ENCODE measurements at regions not wholly inside any gene's neighbourhood (a gene's known extent, or its start where the extent isn't known, plus 50 kb on each side); places are given as distances from the start of the nearest gene placed in this dataset.

GRCh38 chr1:221594576-221594975 lies 147.3 kb downstream of the DUSP10 start:
- TF ChIP-seq EZH2 (IDR thresholded peaks at IDR 0.05; ENCODE audit: low read length): no peak
- TF ChIP-seq, protein P1, sequence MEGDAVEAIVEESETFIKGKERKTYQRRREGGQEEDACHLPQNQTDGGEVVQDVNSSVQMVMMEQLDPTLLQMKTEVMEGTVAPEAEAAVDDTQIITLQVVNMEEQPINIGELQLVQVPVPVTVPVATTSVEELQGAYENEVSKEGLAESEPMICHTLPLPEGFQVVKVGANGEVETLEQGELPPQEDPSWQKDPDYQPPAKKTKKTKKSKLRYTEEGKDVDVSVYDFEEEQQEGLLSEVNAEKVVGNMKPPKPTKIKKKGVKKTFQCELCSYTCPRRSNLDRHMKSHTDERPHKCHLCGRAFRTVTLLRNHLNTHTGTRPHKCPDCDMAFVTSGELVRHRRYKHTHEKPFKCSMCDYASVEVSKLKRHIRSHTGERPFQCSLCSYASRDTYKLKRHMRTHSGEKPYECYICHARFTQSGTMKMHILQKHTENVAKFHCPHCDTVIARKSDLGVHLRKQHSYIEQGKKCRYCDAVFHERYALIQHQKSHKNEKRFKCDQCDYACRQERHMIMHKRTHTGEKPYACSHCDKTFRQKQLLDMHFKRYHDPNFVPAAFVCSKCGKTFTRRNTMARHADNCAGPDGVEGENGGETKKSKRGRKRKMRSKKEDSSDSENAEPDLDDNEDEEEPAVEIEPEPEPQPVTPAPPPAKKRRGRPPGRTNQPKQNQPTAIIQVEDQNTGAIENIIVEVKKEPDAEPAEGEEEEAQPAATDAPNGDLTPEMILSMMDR (optimal IDR thresholded peaks at IDR 0.05 in 1 of 3, IDR thresholded peaks at IDR 0.05 in 1 of 3, conservative IDR thresholded peaks at IDR 0.05 in 1 of 3; ENCODE audit: extremely low read depth in 1 of 3, insufficient read depth in 2 of 3, low read length in 3 of 3): no peak
- Histone ChIP-seq H3K9ac (ENCODE audit: control insufficient read depth, extremely low read depth, insufficient read depth, low read length) (no peak overlapping the region), H3K4me2 (ENCODE audit: control insufficient read depth, extremely low read depth, insufficient read depth, low read depth, low read length) (no peak overlapping the region), H4K20me1 (ENCODE audit: control insufficient read depth, extremely low read depth, insufficient read depth, low read length) (no peaks in the 10 kb centered on the region), H3K9me3 (ENCODE audit: control insufficient read depth, low read depth, low read length) (no peaks in the 10 kb centered on the region), H3K9me1 (ENCODE audit: control insufficient read depth, extremely low read depth, insufficient read depth, low read length) (no peaks in the 10 kb centered on the region), H3K27me3 (ENCODE audit: control insufficient read depth, extremely low read depth, insufficient read depth, low read length) (no peaks in the 10 kb centered on the region), H3K27ac (ENCODE audit: control insufficient read depth, insufficient read depth, low read length) (no peak overlapping the region), H3K36me3 (ENCODE audit: control insufficient read depth in 2 of 2, extremely low read depth in 1 of 2, insufficient read depth in 2 of 2, low read length in 2 of 2) (no peaks in the 10 kb centered on the region), H3K79me2 (ENCODE audit: control insufficient read depth, insufficient read depth, low read length) (no peaks in the 10 kb centered on the region), H3K4me1 (ENCODE audit: control insufficient read depth, extremely low read depth, insufficient read depth, low read length) (no peaks in the 10 kb centered on the region), H3K4me3 (ENCODE audit: control insufficient read depth in 2 of 3, extremely low read depth in 1 of 3, insufficient read depth in 2 of 3, low read depth in 1 of 3, low read length in 3 of 3) (no peak overlapping the region), H2AFZ (ENCODE audit: control insufficient read depth, low read length) (no peak overlapping the region)
- dilution Hi-C loops (cut with MboI; ENCODE audit: extremely low pct_ligation_motif_present, low sequenced_read_pairs): no loop called here
- FAIRE-seq (no peak), DNase-seq (ENCODE audit: low read depth, low spot score) (no peak)

GRCh38 chr1:221598122-221598521 lies 143.8 kb downstream of the DUSP10 start:
- Histone ChIP-seq H3K27me3 (ENCODE audit: control insufficient read depth, extremely low read depth, insufficient read depth, low read length) (no peaks in the 10 kb centered on the region), H3K36me3 (ENCODE audit: control insufficient read depth in 2 of 2, extremely low read depth in 1 of 2, insufficient read depth in 2 of 2, low read length in 2 of 2) (no peaks in the 10 kb centered on the region), H3K79me2 (ENCODE audit: control insufficient read depth, insufficient read depth, low read length) (no peaks in the 10 kb centered on the region), H3K27ac (ENCODE audit: control insufficient read depth, insufficient read depth, low read length) (no peak overlapping the region), H3K9me3 (ENCODE audit: control insufficient read depth, low read depth, low read length) (no peaks in the 10 kb centered on the region), H3K4me3 (ENCODE audit: control insufficient read depth in 2 of 3, extremely low read depth in 1 of 3, insufficient read depth in 2 of 3, low read depth in 1 of 3, low read length in 3 of 3) (no peak overlapping the region), H2AFZ (ENCODE audit: control insufficient read depth, low read length) (no peak overlapping the region), H3K9me1 (ENCODE audit: control insufficient read depth, extremely low read depth, insufficient read depth, low read length) (no peaks in the 10 kb centered on the region), H3K4me1 (ENCODE audit: control insufficient read depth, extremely low read depth, insufficient read depth, low read length) (no peaks in the 10 kb centered on the region), H3K4me2 (ENCODE audit: control insufficient read depth, extremely low read depth, insufficient read depth, low read depth, low read length) (no peak overlapping the region), H3K9ac (ENCODE audit: control insufficient read depth, extremely low read depth, insufficient read depth, low read length) (no peak overlapping the region), H4K20me1 (ENCODE audit: control insufficient read depth, extremely low read depth, insufficient read depth, low read length) (no peaks in the 10 kb centered on the region)
- dilution Hi-C loops (cut with MboI; ENCODE audit: extremely low pct_ligation_motif_present, low sequenced_read_pairs): no loop called here
- no peak for DNase-seq (ENCODE audit: low read depth, low spot score)
- no peak for FAIRE-seq
- no peak for TF ChIP-seq EZH2 (IDR thresholded peaks at IDR 0.05; ENCODE audit: low read length)

DNA sequence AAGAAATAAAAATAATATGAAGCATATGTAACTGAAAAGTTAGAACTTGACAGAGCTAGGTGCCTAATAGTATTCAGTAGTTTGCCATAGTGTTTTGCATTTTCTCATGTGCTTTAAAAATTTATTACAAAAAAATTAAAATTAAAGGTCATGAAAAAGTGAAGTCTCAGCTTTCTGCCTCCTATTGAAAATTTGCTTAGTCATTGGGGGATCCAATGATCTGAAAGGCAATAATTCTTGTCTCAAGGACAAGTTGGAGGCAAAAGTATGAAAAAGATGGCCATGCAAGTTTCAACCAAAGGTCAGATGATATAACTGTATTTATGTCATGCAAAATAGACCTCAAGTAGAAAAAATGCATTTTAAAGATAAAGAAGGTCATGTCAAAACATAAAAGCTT lies 140.7 kb downstream of the DUSP10 start:
- H4K20me1 ChIP-seq (ENCODE audit: control insufficient read depth, extremely low read depth, insufficient read depth, low read length): no peaks in the 10 kb centered on the region
- H3K4me2 ChIP-seq (ENCODE audit: control insufficient read depth, extremely low read depth, insufficient read depth, low read depth, low read length): no peak overlapping the region
- dilution Hi-C loops (cut with MboI; ENCODE audit: extremely low pct_ligation_motif_present, low sequenced_read_pairs): no loop called here
- H2AFZ ChIP-seq (ENCODE audit: control insufficient read depth, low read length): no peak overlapping the region
- no peak overlapping the region for H3K4me3 ChIP-seq (ENCODE audit: control insufficient read depth in 2 of 3, extremely low read depth in 1 of 3, insufficient read depth in 2 of 3, low read depth in 1 of 3, low read length in 3 of 3)
- H3K27me3 ChIP-seq (ENCODE audit: control insufficient read depth, extremely low read depth, insufficient read depth, low read length): no peaks in the 10 kb centered on the region
- H3K79me2 ChIP-seq (ENCODE audit: control insufficient read depth, insufficient read depth, low read length): no peaks in the 10 kb centered on the region
- DNase-seq (ENCODE audit: low read depth, low spot score) (no peak), FAIRE-seq (no peak)
- H3K9me1 ChIP-seq (ENCODE audit: control insufficient read depth, extremely low read depth, insufficient read depth, low read length): no peaks in the 10 kb centered on the region
- peaks cover 2% of the 10 kb centered on the region for H3K4me1 ChIP-seq (ENCODE audit: control insufficient read depth, extremely low read depth, insufficient read depth, low read length)
- TF ChIP-seq, protein P1 (optimal IDR thresholded peaks at IDR 0.05 in 1 of 3, IDR thresholded peaks at IDR 0.05 in 1 of 3, conservative IDR thresholded peaks at IDR 0.05 in 1 of 3; ENCODE audit: extremely low read depth in 1 of 3, insufficient read depth in 2 of 3, low read length in 3 of 3): no peak
- TF ChIP-seq EZH2 (IDR thresholded peaks at IDR 0.05; ENCODE audit: low read length): no peak
- H3K9me3 ChIP-seq (ENCODE audit: control insufficient read depth, low read depth, low read length): no peaks in the 10 kb centered on the region
- no peaks in the 10 kb centered on the region for H3K36me3 ChIP-seq (ENCODE audit: control insufficient read depth in 2 of 2, extremely low read depth in 1 of 2, insufficient read depth in 2 of 2, low read length in 2 of 2)
- no peak overlapping the region for H3K27ac ChIP-seq (ENCODE audit: control insufficient read depth, insufficient read depth, low read length)
- no peak overlapping the region for H3K9ac ChIP-seq (ENCODE audit: control insufficient read depth, extremely low read depth, insufficient read depth, low read length)
